AG04450 (cell line): ENCODE measurements at regions not wholly inside any gene's neighbourhood (a gene's known extent, or its start where the extent isn't known, plus 50 kb on each side); places are given as distances from the start of the nearest gene placed in this dataset.

ENCODE experiments used
- CTCF ChIA-PET: fragments of 300-600, 350-600 bp; formaldehyde crosslinking; extraction: SDS; loops from one replicate; lab custom pipeline; 2022; ENCODE audit warnings: antibody characterized with exemption, inconsistent platforms; lab: Charles Lee
- POLR2A ChIA-PET: fragments of 350-600 bp; formaldehyde crosslinking; extraction: SDS; loops from one replicate; lab custom pipeline; 2021; ENCODE audit warnings: antibody characterized with exemption, inconsistent platforms; lab: Yijun Ruan, JAX
- DNase-seq: peaks from one replicate; pipeline ENCODE4 v3.0.0-alpha.2; 2011; ENCODE audit warnings: low read depth, low spot score
- H3K27ac ChIP-seq: one replicate; pipeline ENCODE4 v1.5.1; 2012; ENCODE audit warnings: low read depth, low read length, control low read depth
- H3K27me3 ChIP-seq: one replicate; pipeline ENCODE4 v1.6.0; 2012; ENCODE audit warnings: low read length; ENCODE audit not compliant: control insufficient read depth, insufficient read depth
- H3K4me3 ChIP-seq: 2 replicates; pipeline ENCODE4 v1.5.1; 2011; ENCODE audit warnings: mild to moderate bottlenecking, low read depth, low read length, control low read depth
- H3K9me3 ChIP-seq: 2 replicates; pipeline ENCODE4 v1.5.1; 2012; ENCODE audit warnings: low read length; ENCODE audit not compliant: control insufficient read depth, insufficient read depth
- CTCF ChIP-seq: IDR thresholded peaks from 2 replicates; pipeline ENCODE4 v1.5.1; 2011; ENCODE audit warnings: low read depth, low read length, control low read depth, inconsistent platforms

GRCh38 chr16:14017886-14018285 lies 53.2 kb upstream of the MRTFB start:
- ChIA-PET POLR2A (no interaction called here), CTCF (interaction anchor here (0.6 to 3.9 kb wide), 4 partner anchors 51 to 168 kb away, joined by 3 to 12 read pairs (median 6); partner anchors contain the start of gene ERCC4)
- no peak for TF ChIP-seq CTCF
- Histone ChIP-seq H3K27ac (no peak overlapping the region), H3K4me3 (no peak overlapping the region), H3K9me3 (no peaks in the 10 kb centered on the region), H3K27me3 (no peaks in the 10 kb centered on the region)
- DNase-seq = no peak

- TF ChIP-seq CTCF = no peak
- POLR2A ChIA-PET = no interaction called here
Observed at GRCh38 chr16:14018851-14019250, 52.3 kb upstream of the MRTFB start.

GRCh38 chr16:14020141-14020540 lies 51.0 kb upstream of the MRTFB start:
- Histone ChIP-seq H3K4me3 (no peak overlapping the region), H3K9me3 (no peaks in the 10 kb centered on the region), H3K27ac (no peak overlapping the region), H3K27me3 (no peaks in the 10 kb centered on the region)
- no peak for DNase-seq
- ChIA-PET CTCF (interaction anchor here (1.1 to 1.2 kb wide), 2 partner anchors 97 to 100 kb away, joined by 4 to 5 read pairs; partner anchors contain the start of gene ERCC4), POLR2A (no interaction called here)
- no peak for TF ChIP-seq CTCF

More at GRCh38 chr16:14018851-14019250, 52.3 kb upstream of the MRTFB start:
- H3K4me3 ChIP-seq = no peak overlapping the region
- CTCF ChIA-PET = interaction anchor here (0.7 to 3.9 kb wide), 4 partner anchors 36 to 167 kb away, joined by 4 to 12 read pairs (median 6); partner anchors contain the start of gene ERCC4
- H3K9me3 ChIP-seq = no peaks in the 10 kb centered on the region
- H3K27ac ChIP-seq = no peak overlapping the region
- DNase-seq = no peak
- H3K27me3 ChIP-seq = no peaks in the 10 kb centered on the region
